T-cell (primary cell): ENCODE measurements at regions not wholly inside any gene's neighbourhood (a gene's known extent, or its start where the extent isn't known, plus 50 kb on each side); places are given as distances from the start of the nearest gene placed in this dataset.
"Not testable (repeated sequence)": the region's sequence is repeated elsewhere in the genome, so short reads cannot be mapped to it uniquely, and the experiment has no call there.

Experiments used
- ATAC-seq, 4 experiments: fragments of 200-7000 bp in 3 of 4; fragments of 150-1000 bp in 1 of 4; cut with Tn5 transposase; replicated peaks in 1 of 4; 1 replicate in 3 of 4; 2 replicates in 1 of 4; pipeline ENCODE4 v1.10.0; 2021; ENCODE audit warnings: moderate library complexity in 3 of 4, mild to moderate bottlenecking in 2 of 4, moderate number of reproducible peaks in 1 of 4
- CTCF ChIA-PET, 2 donors: fragments of 300-600 bp; sonication (Branson Sonifier 250); formaldehyde crosslinking; loops; one replicate each; lab custom pipeline; 2022; ENCODE audit warnings: antibody characterized with exemption in 2 of 2; lab: Charles Lee
- POLR2A ChIA-PET, 2 donors: fragments of 300-600 bp; sonication (Branson Sonifier 250); formaldehyde crosslinking; loops; one replicate each; lab custom pipeline; 2022; ENCODE audit warnings: antibody characterized with exemption in 2 of 2; lab: Charles Lee
- DNase-seq, 35 experiments: peaks; one replicate each; pipeline versions ENCODE4 v3.0.0 to v3.0.0-alpha.2; 2013 to 2023
- H3K27ac ChIP-seq: one replicate; pipeline ENCODE4 v1.5.1; 2013; ENCODE audit warnings: low read length
- H3K27me3 ChIP-seq, 2 experiments: replicated peaks in 1 of 2; 1 replicate in 1 of 2; 2 replicates in 1 of 2; pipeline versions ENCODE4 v1.6.1 to v1.7.0; 2013; ENCODE audit warnings: low read length in 1 of 2, mixed read lengths in 1 of 2; ENCODE audit not compliant: control insufficient read depth in 2 of 2, insufficient read depth in 2 of 2; ENCODE audit errors: extremely low read depth in 1 of 2
- H3K36me3 ChIP-seq, 2 donors: 1 replicate in 1 of 2; 2 replicates in 1 of 2; pipeline versions ENCODE4 v1.6.1 to v1.7.0; 2013; ENCODE audit warnings: low read length in 1 of 2; ENCODE audit not compliant: control insufficient read depth in 2 of 2, insufficient read depth in 1 of 2; ENCODE audit errors: extremely low read depth in 1 of 2
- H3K4me1 ChIP-seq, 2 experiments: 1 replicate in 1 of 2; 2 replicates in 1 of 2; pipeline versions ENCODE4 v1.6.1 to v1.7.0; 2013; ENCODE audit warnings: low read length in 2 of 2, mixed read lengths in 1 of 2; ENCODE audit not compliant: insufficient read depth in 2 of 2, control insufficient read depth in 1 of 2; ENCODE audit errors: extremely low read depth in 1 of 2
- H3K4me3 ChIP-seq, 2 donors: 1 replicate in 1 of 2; 2 replicates in 1 of 2; pipeline versions ENCODE4 v1.5.1 to v1.7.0; 2013; ENCODE audit warnings: mild to moderate bottlenecking in 2 of 2, low read length in 1 of 2, moderate library complexity in 1 of 2; ENCODE audit not compliant: control insufficient read depth in 1 of 2; ENCODE audit errors: extremely low read depth in 1 of 2
- H3K9me3 ChIP-seq: 2 replicates; pipeline ENCODE4 v1.7.0; 2013
- H3K27ac Mint-ChIP-seq, 2 donors: one replicate each; pipeline ENCODE4 v1.8.0; 2020 to 2021; ENCODE audit warnings: mild to moderate bottlenecking in 2 of 2, mixed read lengths in 2 of 2
- H3K27me3 Mint-ChIP-seq, 2 donors: one replicate each; pipeline ENCODE4 v1.8.0; 2021 to 2022; ENCODE audit warnings: mixed read lengths in 2 of 2
- H3K36me3 Mint-ChIP-seq: one replicate; pipeline ENCODE4 v1.8.0; 2021; ENCODE audit warnings: mixed read lengths
- H3K4me1 Mint-ChIP-seq, 3 donors: one replicate each; pipeline ENCODE4 v1.8.0; 2020 to 2022; ENCODE audit warnings: mixed read lengths in 3 of 3, mild to moderate bottlenecking in 1 of 3
- H3K4me3 Mint-ChIP-seq, 3 donors: one replicate each; pipeline ENCODE4 v1.8.0; 2020 to 2022; ENCODE audit warnings: mild to moderate bottlenecking in 3 of 3, mixed read lengths in 3 of 3, moderate library complexity in 3 of 3
- H3K9me3 Mint-ChIP-seq, 3 donors: one replicate each; pipeline ENCODE4 v1.8.0; 2020 to 2022; ENCODE audit warnings: mixed read lengths in 3 of 3
- WGBS: methylation state at CpG from one replicate; pipeline ENCODE4 v1.1.5; 2013; ENCODE audit warnings: missing lambda C conversion rate; ENCODE audit not compliant: insufficient coverage; 5-methylcytosine and 5-hydroxymethylcytosine counted together

DNA sequence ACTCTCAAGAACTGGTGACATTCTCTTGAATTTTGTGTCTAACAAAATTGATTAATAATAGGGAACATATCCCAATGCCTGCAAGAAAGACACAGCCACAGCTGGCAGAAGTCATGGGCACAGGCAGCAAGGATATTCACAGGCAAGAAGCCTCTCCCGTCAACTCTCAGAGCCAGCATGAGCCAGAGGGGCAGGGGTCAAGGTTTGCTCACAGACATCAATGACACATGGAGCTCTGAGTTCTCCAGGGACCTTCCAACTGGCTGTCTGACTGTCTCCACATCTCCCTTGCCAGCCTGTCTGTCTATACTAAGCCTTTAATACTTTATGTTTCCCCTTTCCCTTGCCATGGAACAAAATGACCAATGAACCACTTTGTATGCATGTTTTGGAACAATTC, 101.5 kb upstream of the RAB4A start:
- Mint-ChIP-seq H3K4me1 (peaks cover 0 to 5% (median 0%) of the 10 kb centered on the region in 3 donors), H3K27ac (no peak overlapping the region), H3K4me3 (no peak overlapping the region), H3K36me3 (no peaks in the 10 kb centered on the region), H3K27me3 (peaks cover 2 to 3% of the 10 kb centered on the region in 2 donors), H3K9me3 (no peaks in the 10 kb centered on the region)
- ATAC-seq (no peak), DNase-seq (no peak)
- ChIA-PET CTCF (interaction anchor here in 1 of 2 donors (0.5 kb wide), 1 partner anchor 72 kb away, joined by 6 read pairs; no protein-coding TSS in a partner anchor), POLR2A (no interaction called here)
- Histone ChIP-seq H3K27ac (no peak overlapping the region), H3K4me1 (no peaks in the 10 kb centered on the region), H3K36me3 (no peaks in the 10 kb centered on the region), H3K4me3 (no peak overlapping the region), H3K9me3 (no peaks in the 10 kb centered on the region), H3K27me3 (peaks cover 0 to 4% of the 10 kb centered on the region in 2 experiments)
- WGBS = 100% methylated on average over 1 of the region's 1 CpG

DNA sequence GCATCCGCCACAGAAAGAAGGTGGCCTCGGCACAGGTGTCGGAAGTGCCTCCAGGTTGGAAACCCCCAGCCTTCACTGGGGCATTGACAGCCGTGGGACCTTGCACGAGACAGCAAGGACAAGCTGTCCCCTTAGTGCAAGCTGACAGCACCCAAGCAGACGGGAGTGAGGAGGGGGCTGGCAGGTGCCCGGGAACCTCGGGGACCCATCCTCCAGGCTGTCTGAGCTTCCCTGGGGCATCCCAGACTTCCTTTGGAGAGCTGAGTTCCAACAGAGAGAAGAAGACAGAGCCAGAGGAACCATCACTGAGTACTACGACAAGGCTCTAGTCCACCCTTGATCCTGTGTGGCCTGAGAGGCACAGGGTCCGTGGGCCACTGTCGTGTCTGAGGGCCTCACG, 100.6 kb upstream of the RAB4A start:
- no peak for DNase-seq

DNA sequence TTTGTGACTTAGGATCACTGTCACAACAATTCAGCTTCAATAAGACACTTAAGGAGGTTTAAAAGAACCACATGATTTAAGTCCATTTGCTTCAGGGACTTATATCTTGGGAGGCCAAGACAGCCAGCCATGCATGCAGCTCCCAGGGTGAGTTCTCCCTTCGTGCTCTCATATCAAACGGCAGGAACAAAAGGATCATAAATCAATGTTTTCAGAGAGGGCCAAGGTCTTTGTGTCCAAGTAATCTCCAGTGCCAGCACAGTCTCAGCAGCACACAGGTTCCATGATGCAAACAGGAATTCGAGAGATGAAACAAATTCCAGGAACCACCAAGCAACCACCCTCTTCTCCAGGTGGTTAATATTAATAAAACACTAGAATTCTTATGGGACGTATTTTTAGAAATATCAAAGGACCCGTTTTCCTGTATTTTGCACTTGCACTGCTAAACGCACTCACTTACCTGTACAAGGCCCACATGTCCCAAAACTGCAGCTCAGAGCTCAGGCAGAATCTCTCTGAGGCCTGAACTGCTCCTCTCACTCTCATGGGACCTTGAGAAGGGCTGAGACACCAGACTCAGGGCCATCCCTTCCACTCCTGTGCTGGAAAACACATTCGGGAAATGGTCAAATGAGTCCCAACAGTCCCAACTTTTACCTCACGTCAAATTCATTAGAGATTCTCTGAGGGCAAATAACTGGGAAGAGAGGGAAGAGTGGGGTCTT, 100.0 kb upstream of the RAB4A start:
- Mint-ChIP-seq H3K27me3 (peaks cover 0 to 6% of the 10 kb centered on the region in 2 donors), H3K27ac (no peak overlapping the region), H3K4me1 (no peaks in the 10 kb centered on the region), H3K9me3 (no peaks in the 10 kb centered on the region), H3K36me3 (no peaks in the 10 kb centered on the region), H3K4me3 (no peak overlapping the region)
- POLR2A ChIA-PET = no interaction called here
- H3K4me3 ChIP-seq = no peak overlapping the region
- H3K27me3 ChIP-seq = peaks cover 0 to 4% of the 10 kb centered on the region in 2 experiments
- no peaks in the 10 kb centered on the region for H3K36me3 ChIP-seq
- 90% methylated on average over 4 of the region's 8 CpGs for WGBS
- ATAC-seq (no peak), DNase-seq (no peak)
- H3K9me3 ChIP-seq = no peaks in the 10 kb centered on the region
- CTCF ChIA-PET = no interaction called here
- H3K4me1 ChIP-seq = no peaks in the 10 kb centered on the region
- no peak overlapping the region for H3K27ac ChIP-seq

More for the DNA sequence above, 100.6 kb upstream of the RAB4A start:
- Histone ChIP-seq H3K27ac (no peak overlapping the region), H3K36me3 (no peaks in the 10 kb centered on the region), H3K4me1 (no peaks in the 10 kb centered on the region), H3K27me3 (peaks cover 0 to 4% of the 10 kb centered on the region in 2 experiments), H3K4me3 (no peak overlapping the region), H3K9me3 (no peaks in the 10 kb centered on the region)
- no peak for ATAC-seq
- ChIA-PET CTCF (no interaction called here), POLR2A (no interaction called here)
- H3K27me3 Mint-ChIP-seq = peaks cover 0 to 6% of the 10 kb centered on the region in 2 donors
- no peaks in the 10 kb centered on the region for H3K36me3 Mint-ChIP-seq
- no peaks in the 10 kb centered on the region for H3K9me3 Mint-ChIP-seq
- 85% methylated on average over 8 of the region's 12 CpGs for WGBS
- H3K4me3 Mint-ChIP-seq = no peak overlapping the region
- H3K4me1 Mint-ChIP-seq = no peaks in the 10 kb centered on the region
- no peak overlapping the region for H3K27ac Mint-ChIP-seq

DNA sequence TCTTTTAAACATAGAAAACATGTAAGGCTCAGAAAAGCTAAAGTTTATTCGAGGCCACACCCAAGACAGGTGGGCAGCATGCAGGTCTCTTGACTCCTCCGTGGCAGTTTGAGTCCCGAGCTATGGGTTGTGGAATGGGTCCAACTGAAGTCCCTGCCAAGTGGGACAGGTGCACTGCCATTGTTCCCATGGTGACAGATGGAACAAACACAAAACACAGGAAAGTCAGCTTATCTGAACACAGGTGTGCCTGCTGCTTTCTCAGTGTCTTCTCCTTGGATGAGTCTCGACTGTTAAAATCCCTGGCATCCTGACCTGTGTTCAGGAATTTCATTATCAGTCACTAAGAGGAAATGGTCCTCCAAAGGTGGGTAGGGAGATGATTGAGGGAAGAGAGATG, 99.0 kb upstream of the RAB4A start:
- Histone ChIP-seq H3K36me3 (no peaks in the 10 kb centered on the region), H3K4me1 (no peaks in the 10 kb centered on the region), H3K27ac (no peak overlapping the region), H3K27me3 (peaks cover 0 to 4% of the 10 kb centered on the region in 2 experiments), H3K9me3 (no peaks in the 10 kb centered on the region), H3K4me3 (no peak overlapping the region)
- Mint-ChIP-seq H3K4me3 (no peak overlapping the region), H3K27me3 (peaks cover 0 to 6% of the 10 kb centered on the region in 2 donors), H3K36me3 (no peaks in the 10 kb centered on the region), H3K4me1 (no peaks in the 10 kb centered on the region), H3K9me3 (no peaks in the 10 kb centered on the region), H3K27ac (no peak overlapping the region)
- POLR2A ChIA-PET = no interaction called here
- WGBS = 72% methylated on average over 4 of the region's 4 CpGs
- CTCF ChIA-PET = interaction anchor here in 1 of 2 donors (0.5 kb wide), 1 partner anchor 363 kb away, joined by 5 read pairs; no protein-coding TSS in a partner anchor
- DNase-seq (no peak), ATAC-seq (no peak)

DNA sequence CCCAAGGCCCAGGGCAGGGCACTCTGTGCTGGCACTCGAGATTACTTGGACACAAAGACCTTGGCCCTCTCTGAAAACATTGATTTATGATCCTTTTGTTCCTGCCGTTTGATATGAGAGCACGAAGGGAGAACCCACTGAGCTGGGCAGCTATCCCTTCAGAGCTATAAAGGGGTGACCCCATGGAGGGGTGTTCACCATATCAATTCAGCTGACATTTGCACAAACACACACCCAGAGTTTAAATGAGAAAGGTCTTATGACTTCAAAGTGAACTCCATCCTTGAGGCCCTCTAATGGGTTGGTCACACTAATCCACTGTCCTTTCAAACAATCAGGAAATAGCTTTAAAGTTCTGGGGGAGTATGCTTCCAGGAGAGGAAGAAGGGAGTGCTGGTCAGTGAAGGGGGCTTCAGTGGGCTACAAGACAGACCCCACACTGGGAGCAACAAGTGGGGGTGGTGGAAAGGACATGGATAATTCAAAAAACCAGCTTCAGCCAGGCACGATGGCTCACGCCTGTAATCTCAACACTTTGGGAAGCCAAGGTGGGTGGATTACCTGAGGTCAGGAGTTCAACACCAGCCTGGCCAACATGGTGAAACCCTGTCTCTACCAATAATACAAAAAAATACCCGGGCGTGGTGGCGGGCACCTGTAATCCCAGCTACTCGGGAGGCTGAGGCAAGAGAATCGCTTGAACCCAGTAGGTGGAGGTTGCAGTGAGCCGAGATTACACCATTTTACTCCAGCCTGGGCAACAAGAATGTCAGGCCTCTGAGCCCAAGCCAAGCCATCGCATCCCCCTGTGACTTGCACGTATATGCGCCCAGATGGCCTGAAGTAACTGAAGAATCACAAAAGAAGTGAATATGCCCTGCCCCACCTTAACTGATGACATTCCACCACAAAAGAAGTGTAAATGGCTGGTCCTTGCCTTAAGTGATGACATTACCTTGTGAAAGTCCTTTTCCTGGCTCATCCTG, 97.1 kb upstream of the RAB4A start:
- H3K4me3 ChIP-seq, H3K9me3 Mint-ChIP-seq, DNase-seq, H3K36me3 ChIP-seq, ATAC-seq, POLR2A ChIA-PET, H3K27me3 ChIP-seq, H3K4me3 Mint-ChIP-seq, H3K27me3 Mint-ChIP-seq, H3K4me1 ChIP-seq, CTCF ChIA-PET, H3K27ac ChIP-seq, H3K36me3 Mint-ChIP-seq, H3K4me1 Mint-ChIP-seq, H3K9me3 ChIP-seq: not testable (repeated sequence)
- peak overlapping the region in 1 of 2 donors; percentile 55 for H3K27ac Mint-ChIP-seq
- 97% methylated on average over 10 of the region's 14 CpGs for WGBS

DNA sequence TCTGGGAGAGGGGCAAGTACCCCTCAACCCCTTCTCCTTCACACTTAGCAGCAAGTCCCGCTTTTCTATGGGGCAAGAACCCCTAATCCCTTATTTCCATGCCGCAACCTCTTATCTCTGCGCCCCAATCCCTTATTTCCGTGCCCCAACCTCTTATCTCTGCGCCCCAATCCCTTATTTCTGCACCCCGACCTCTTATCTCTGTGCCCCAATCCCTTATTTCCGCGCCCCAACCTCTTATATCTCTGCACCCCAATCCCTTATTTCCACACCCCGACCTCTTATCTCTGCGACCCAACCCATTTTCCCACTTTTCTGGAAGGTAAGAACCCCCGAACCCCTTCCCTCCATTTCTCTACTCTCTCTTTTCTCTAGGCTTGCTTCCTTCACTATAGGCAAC, 95.6 kb upstream of the RAB4A start:
- H3K9me3 Mint-ChIP-seq, CTCF ChIA-PET, H3K4me1 Mint-ChIP-seq: not testable (repeated sequence)

More for the DNA sequence above, 95.6 kb upstream of the RAB4A start:
- WGBS = 93% methylated on average over 8 of the region's 11 CpGs
- H3K36me3 ChIP-seq, H3K27ac Mint-ChIP-seq, H3K36me3 Mint-ChIP-seq, H3K27ac ChIP-seq, H3K9me3 ChIP-seq, ATAC-seq, H3K4me3 ChIP-seq, H3K27me3 ChIP-seq, H3K27me3 Mint-ChIP-seq, H3K4me3 Mint-ChIP-seq, POLR2A ChIA-PET, H3K4me1 ChIP-seq, DNase-seq: not testable (repeated sequence)
